SH-SY5Y (cell line): ENCODE measurements at regions not wholly inside any gene's neighbourhood (a gene's known extent, or its start where the extent isn't known, plus 50 kb on each side); places are given as distances from the start of the nearest gene placed in this dataset.

Experiments used
- GATA2 ChIP-seq: IDR thresholded peaks from 2 replicates; pipeline ENCODE4 v1.6.1; 2011; ENCODE audit warnings: mild to moderate bottlenecking, low read depth, low read length
- GATA3 ChIP-seq: IDR thresholded peaks from 2 replicates; pipeline ENCODE4 v1.6.1; 2011; ENCODE audit warnings: low read depth, mild to moderate bottlenecking, low read length, moderate library complexity

GRCh38 chr6:165985806-165986299 is 181.8 kb downstream of the TBXT start:
- TF ChIP-seq GATA3 (no peak), GATA2 (no peak)
